H9 (cell line): ENCODE measurements at regions not wholly inside any gene's neighbourhood (a gene's known extent, or its start where the extent isn't known, plus 50 kb on each side); places are given as distances from the start of the nearest gene placed in this dataset.

ENCODE experiments used
- DNase-seq: peaks from one replicate; pipeline ENCODE4 v3.0.0-alpha.2; 2017
- H2AFZ ChIP-seq: one replicate; pipeline ENCODE4 v1.6.1; 2013; ENCODE audit warnings: mild to moderate bottlenecking, low read length, control low read depth, moderate library complexity
- H2AK5ac ChIP-seq: 2 replicates; pipeline ENCODE4 v1.6.1; 2013; ENCODE audit warnings: low read length, control low read depth, mixed read lengths; ENCODE audit not compliant: insufficient read length
- H2BK120ac ChIP-seq: one replicate; pipeline ENCODE4 v1.6.1; 2013; ENCODE audit warnings: low read depth, mild to moderate bottlenecking, low read length, control low read depth, inconsistent platforms; ENCODE audit not compliant: poor library complexity, severe bottlenecking
- H2BK12ac ChIP-seq: 2 replicates; pipeline ENCODE4 v1.6.1; 2013; ENCODE audit warnings: low read length, control low read depth, mixed read lengths, low read depth; ENCODE audit not compliant: insufficient read length
- H2BK15ac ChIP-seq: 2 replicates; pipeline ENCODE4 v1.6.1; 2013; ENCODE audit warnings: low read depth, low read length, control low read depth
- H2BK20ac ChIP-seq: one replicate; pipeline ENCODE4 v1.6.1; 2013; ENCODE audit warnings: low read depth, mild to moderate bottlenecking, low read length, control low read depth, inconsistent platforms; ENCODE audit not compliant: poor library complexity, severe bottlenecking
- H2BK5ac ChIP-seq: 2 replicates; pipeline ENCODE4 v1.6.1; 2013; ENCODE audit warnings: low read length, control low read depth, mixed read lengths; ENCODE audit not compliant: insufficient read length
- H3K14ac ChIP-seq: 2 replicates; pipeline ENCODE4 v1.6.1; 2013; ENCODE audit warnings: low read length, control low read depth; ENCODE audit not compliant: insufficient read depth
- H3K18ac ChIP-seq: 2 replicates; pipeline ENCODE4 v1.6.1; 2013; ENCODE audit warnings: low read depth, mild to moderate bottlenecking, mixed read lengths, low read length, control low read depth; ENCODE audit not compliant: insufficient read length
- H3K23ac ChIP-seq: 2 replicates; pipeline ENCODE4 v1.6.1; 2013; ENCODE audit warnings: low read length, control low read depth, mixed read lengths, low read depth; ENCODE audit not compliant: insufficient read length
- H3K23me2 ChIP-seq: 2 replicates; pipeline ENCODE4 v1.6.1; 2013; ENCODE audit warnings: low read depth, mild to moderate bottlenecking, mixed read lengths, low read length, control low read depth; ENCODE audit not compliant: insufficient read length, poor library complexity, severe bottlenecking
- H3K27ac ChIP-seq: 2 replicates; pipeline ENCODE4 v1.5.1; 2013; ENCODE audit warnings: low read length, control low read depth, mixed read lengths, low read depth; ENCODE audit not compliant: insufficient read length
- H3K27me3 ChIP-seq: 2 replicates; pipeline ENCODE4 v1.6.1; 2013; ENCODE audit warnings: low read length, control low read depth, inconsistent platforms; ENCODE audit not compliant: insufficient read depth
- H3K4ac ChIP-seq: 2 replicates; pipeline ENCODE4 v1.6.1; 2013; ENCODE audit warnings: low read depth, mild to moderate bottlenecking, control low read depth, inconsistent platforms, low read length, moderate library complexity
- H3K4me1 ChIP-seq: 2 replicates; pipeline ENCODE4 v1.6.1; 2013; ENCODE audit warnings: low read length, control low read depth, inconsistent platforms; ENCODE audit not compliant: insufficient read depth
- H3K4me2 ChIP-seq: 2 replicates; pipeline ENCODE4 v1.6.1; 2013; ENCODE audit warnings: low read length, control low read depth, mixed read lengths; ENCODE audit not compliant: insufficient read length, insufficient read depth
- H3K56ac ChIP-seq: 2 replicates; pipeline ENCODE4 v1.6.1; 2013; ENCODE audit warnings: low read depth, mild to moderate bottlenecking, mixed read lengths, low read length, control low read depth; ENCODE audit not compliant: insufficient read length
- H3K79me1 ChIP-seq: 2 replicates; pipeline ENCODE4 v1.6.1; 2013; ENCODE audit warnings: low read depth, mild to moderate bottlenecking, moderate library complexity, low read length, control low read depth, inconsistent platforms; ENCODE audit not compliant: insufficient read depth, poor library complexity, severe bottlenecking
- H3K79me2 ChIP-seq: 2 replicates; pipeline ENCODE4 v1.6.1; 2013; ENCODE audit warnings: low read length, control low read depth, inconsistent platforms; ENCODE audit not compliant: insufficient read depth
- H3K9ac ChIP-seq: 2 replicates; pipeline ENCODE4 v1.6.1; 2013; ENCODE audit warnings: low read length, control low read depth, mixed read lengths; ENCODE audit not compliant: insufficient read length; ENCODE audit errors: extremely low read depth
- H3K9me3 ChIP-seq: one replicate; pipeline ENCODE4 v1.6.1; 2013; ENCODE audit warnings: low read depth, low read length, inconsistent platforms; ENCODE audit not compliant: control insufficient read depth
- H3T11ph ChIP-seq: one replicate; pipeline ENCODE4 v1.6.1; 2013; ENCODE audit warnings: mild to moderate bottlenecking, low read length, control low read depth, inconsistent platforms
- H4K20me1 ChIP-seq: one replicate; pipeline ENCODE4 v1.6.1; 2013; ENCODE audit not compliant: control insufficient read depth, insufficient read length, insufficient read depth
- H4K5ac ChIP-seq: 2 replicates; pipeline ENCODE4 v1.6.1; 2013; ENCODE audit warnings: low read depth, mild to moderate bottlenecking, mixed read lengths, low read length, control low read depth; ENCODE audit not compliant: insufficient read length
- H4K8ac ChIP-seq: replicated peaks from 2 replicates; pipeline ENCODE4 v1.6.1; 2013; ENCODE audit warnings: low read length, control low read depth, mixed read lengths, low read depth; ENCODE audit not compliant: insufficient read length
- H4K91ac ChIP-seq: 2 replicates; pipeline ENCODE4 v1.6.1; 2013; ENCODE audit warnings: low read depth, mild to moderate bottlenecking, moderate library complexity, mixed read lengths, low read length, control low read depth; ENCODE audit not compliant: insufficient read length
- H3K27ac Mint-ChIP-seq, 3 experiments: 2 replicates in 2 of 3; 3 replicates in 1 of 3; pipeline ENCODE4 v1.8.0; 2020 to 2021; ENCODE audit warnings: mixed read lengths in 3 of 3, mild to moderate bottlenecking in 1 of 3, moderate library complexity in 1 of 3
- H3K27me3 Mint-ChIP-seq: 2 replicates; pipeline ENCODE4 v1.8.0; 2021; ENCODE audit warnings: low read depth, mild to moderate bottlenecking, moderate library complexity, mixed read lengths
- H3K36me3 Mint-ChIP-seq, 3 experiments: 2 replicates in 2 of 3; 3 replicates in 1 of 3; pipeline ENCODE4 v1.8.0; 2020 to 2021; ENCODE audit warnings: low read depth in 3 of 3, mixed read lengths in 3 of 3; ENCODE audit not compliant: insufficient read depth in 1 of 3
- H3K4me1 Mint-ChIP-seq, 2 experiments: 2 replicates each; pipeline ENCODE4 v1.8.0; 2020; ENCODE audit warnings: mixed read lengths in 2 of 2
- H3K4me3 Mint-ChIP-seq, 2 experiments: 2 replicates in 1 of 2; 3 replicates in 1 of 2; pipeline ENCODE4 v1.8.0; 2020 to 2021; ENCODE audit warnings: mild to moderate bottlenecking in 2 of 2, mixed read lengths in 2 of 2, moderate library complexity in 1 of 2
- H3K9me3 Mint-ChIP-seq, 2 experiments: 2 replicates in 1 of 2; 3 replicates in 1 of 2; pipeline ENCODE4 v1.8.0; 2020; ENCODE audit warnings: mild to moderate bottlenecking in 2 of 2, mixed read lengths in 2 of 2, moderate library complexity in 1 of 2
- CTCF ChIP-seq: fragments of 200-600 bp; sonication (generic); conservative IDR thresholded peaks from 3 replicates; pipeline ENCODE4 v1.8.0; 2021; ENCODE audit warnings: antibody characterized with exemption, mild to moderate bottlenecking
- WGBS: extraction: QIAGEN DNeasy Blood & Tissue Kit; methylation state at CpG from one replicate; pipeline ENCODE4 v1.1.7; 2013; ENCODE audit warnings: missing lambda C conversion rate, low lambda C conversion rate, mixed read lengths; ENCODE audit not compliant: insufficient read length; ENCODE audit errors: extremely low coverage; 5-methylcytosine and 5-hydroxymethylcytosine counted together

DNA sequence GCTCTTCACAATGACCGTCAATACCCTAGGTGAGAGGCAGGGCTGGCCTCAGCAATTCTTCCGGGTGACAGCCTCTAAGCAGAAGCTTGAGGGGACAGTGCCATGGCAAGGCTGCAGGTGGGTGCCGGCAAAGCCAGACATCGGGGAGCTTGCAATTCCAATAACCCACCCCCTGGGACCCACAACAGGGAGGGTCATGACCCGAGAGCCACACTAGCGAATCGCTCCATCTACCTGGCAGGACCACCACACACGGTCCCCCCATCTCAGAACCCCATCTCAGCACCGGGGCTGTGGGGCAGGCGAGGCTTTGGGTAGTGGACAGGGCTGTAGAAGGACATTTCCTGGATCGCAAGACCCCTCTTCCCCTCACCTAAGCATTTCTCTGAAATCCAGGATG lies 177.2 kb downstream of the ACKR3 start:
- no peak overlapping the region for H4K8ac ChIP-seq
- WGBS, result no CpG with 5 or more reads among the region's 11 CpGs
- no peak overlapping the region for H2BK12ac ChIP-seq
- no peak overlapping the region for H3K9ac ChIP-seq
- no peaks in the 10 kb centered on the region for H3K9me3 ChIP-seq
- no peak overlapping the region for H2AFZ ChIP-seq
- H3K23me2 ChIP-seq, result no peaks in the 10 kb centered on the region
- no peaks in the 10 kb centered on the region for H4K20me1 ChIP-seq
- Mint-ChIP-seq H3K9me3 (peaks cover 0 to 3% of the 10 kb centered on the region in 2 experiments; a peak in 1 of 5 replicates), H3K27ac (no peak overlapping the region), H3K4me3 (no peak overlapping the region), H3K4me1 (peaks cover 32 to 45% of the 10 kb centered on the region in 2 experiments), H3K27me3 (peaks cover 4% of the 10 kb centered on the region), H3K36me3 (no peaks in the 10 kb centered on the region; a peak in 2 of 7 replicates)
- no peak overlapping the region for H2BK20ac ChIP-seq
- H3K4me2 ChIP-seq, result no peak overlapping the region
- H3K23ac ChIP-seq, result no peak overlapping the region
- H3K27me3 ChIP-seq, result no peaks in the 10 kb centered on the region
- H2BK120ac ChIP-seq, result no peak overlapping the region
- H3K56ac ChIP-seq, result no peak overlapping the region
- H3K4me1 ChIP-seq, result no peaks in the 10 kb centered on the region
- H3T11ph ChIP-seq, result no peak overlapping the region
- H2AK5ac ChIP-seq, result no peak overlapping the region
- DNase-seq, result no peak
- TF ChIP-seq CTCF, result no peak
- H3K14ac ChIP-seq, result no peak overlapping the region
- H2BK15ac ChIP-seq, result no peak overlapping the region
- H2BK5ac ChIP-seq, result no peak overlapping the region
- H3K79me2 ChIP-seq, result no peaks in the 10 kb centered on the region
- H4K5ac ChIP-seq, result no peak overlapping the region
- H3K79me1 ChIP-seq, result no peaks in the 10 kb centered on the region
- no peak overlapping the region for H4K91ac ChIP-seq
- H3K18ac ChIP-seq, result no peak overlapping the region
- no peak overlapping the region for H3K4ac ChIP-seq
- no peak overlapping the region for H3K27ac ChIP-seq
